K562 (cell line): ENCODE measurements at regions not wholly inside any gene's neighbourhood (a gene's known extent, or its start where the extent isn't known, plus 50 kb on each side); places are given as distances from the start of the nearest gene placed in this dataset.

Source experiments
- ATAC-seq: fragments of 200-7000 bp; cut with Tn5 transposase; 3 replicates; pipeline ENCODE4 v1.9.1; 2020; ENCODE audit warnings: moderate library complexity
- BruUV-seq: library from RNA; stranded (reverse); fragments of 400-500 nt; replicated peaks from 2 replicates; lab custom pipeline; 2021; lab: Mats Ljungman, UMichigan
- CTCF ChIA-PET: fragments of 300-600 bp; formaldehyde crosslinking; extraction: SDS; loops from one replicate; lab custom pipeline; 2021; ENCODE audit warnings: low intra/inter-chr PET ratio; lab: Yijun Ruan, JAX
- POLR2A ChIA-PET: fragments of 300-600, 350-650 bp; sonication (Branson Sonifier 250); formaldehyde crosslinking; extraction: SDS; loops from one replicate; lab custom pipeline; 2021; ENCODE audit warnings: antibody characterized with exemption, inconsistent platforms; lab: Yijun Ruan, JAX
- DNase-seq, 4 experiments: peaks; one replicate each; pipeline versions ENCODE4 v3.0.0 to v3.0.0-alpha.2; 2011 to 2018; ENCODE audit warnings: low spot score in 3 of 4, mixed read lengths in 3 of 4; ENCODE audit errors: extremely low read depth in 1 of 4
- FAIRE-seq: peaks from 2 replicates; lab custom pipeline; 2011; peaks lifted over from hg19 to GRCh38; lab: Jason Lieb, UNC
- H2AFZ ChIP-seq: 2 replicates; pipeline ENCODE4 v1.6.0; 2011; ENCODE audit warnings: low read depth, low read length, control low read depth, inconsistent platforms
- H3K27ac ChIP-seq: fragments of 200-600 bp; 3 replicates; pipeline ENCODE4 v1.8.0; 2011; ENCODE audit warnings: low read depth, mild to moderate bottlenecking, control low read depth, inconsistent platforms, low read length, moderate library complexity, mixed read lengths; ENCODE audit errors: extremely low read depth
- H3K27me3 ChIP-seq, 2 experiments: fragments of 300-600 bp in 1 of 2; 2 replicates in 1 of 2; 3 replicates in 1 of 2; pipeline versions ENCODE4 v1.6.0 to v1.8.0; 2011; ENCODE audit warnings: inconsistent platforms in 2 of 2, low read length in 2 of 2, mild to moderate bottlenecking in 1 of 2, mixed read lengths in 1 of 2, moderate library complexity in 1 of 2; ENCODE audit not compliant: control insufficient read depth in 2 of 2, insufficient read depth in 2 of 2
- H3K36me3 ChIP-seq: fragments of 300-600 bp; 3 replicates; pipeline ENCODE4 v1.8.0; 2011; ENCODE audit warnings: mild to moderate bottlenecking, low read length, inconsistent platforms; ENCODE audit not compliant: control insufficient read depth, insufficient read depth
- H3K4me1 ChIP-seq, 2 experiments: fragments of 200-600 bp in 1 of 2; replicated peaks in 1 of 2; 2 replicates in 1 of 2; 3 replicates in 1 of 2; pipeline versions ENCODE4 v1.5.1 to v1.8.0; 2011; ENCODE audit warnings: inconsistent platforms in 2 of 2, low read length in 2 of 2, mild to moderate bottlenecking in 1 of 2, mixed read lengths in 1 of 2, moderate library complexity in 1 of 2; ENCODE audit not compliant: control insufficient read depth in 2 of 2, insufficient read depth in 2 of 2
- H3K4me2 ChIP-seq: 2 replicates; pipeline ENCODE4 v1.6.1; 2011; ENCODE audit warnings: low read length, control low read depth, inconsistent platforms, mixed read lengths; ENCODE audit not compliant: insufficient read depth
- H3K4me3 ChIP-seq: fragments of 200-600 bp; sonication (generic), shearing (Covaris generic); 2 replicates; pipeline ENCODE4 v1.5.1; 2016; ENCODE audit warnings: control low read depth, inconsistent platforms
- H3K79me2 ChIP-seq: fragments of 200-600 bp; 3 replicates; pipeline ENCODE4 v1.8.0; 2011; ENCODE audit warnings: low read length, inconsistent platforms; ENCODE audit not compliant: control insufficient read depth, insufficient read depth
- H3K9ac ChIP-seq, 2 experiments: 2 replicates each; pipeline versions ENCODE4 v1.6.0 to v1.6.1; 2011; ENCODE audit warnings: low read depth in 2 of 2, low read length in 2 of 2, control low read depth in 1 of 2, inconsistent platforms in 1 of 2, mild to moderate bottlenecking in 1 of 2, mixed read lengths in 1 of 2; ENCODE audit not compliant: insufficient read depth in 1 of 2
- H3K9me1 ChIP-seq: one replicate; pipeline ENCODE4 v1.6.0; 2011; ENCODE audit warnings: inconsistent platforms, mild to moderate bottlenecking, low read length, moderate library complexity; ENCODE audit not compliant: control insufficient read depth, insufficient read depth
- H3K9me3 ChIP-seq: replicated peaks from 2 replicates; pipeline ENCODE4 v1.5.1; 2011; ENCODE audit warnings: low read depth, low read length, inconsistent platforms; ENCODE audit not compliant: control insufficient read depth, insufficient read depth
- H4K20me1 ChIP-seq: replicated peaks from 2 replicates; pipeline ENCODE4 v1.6.1; 2011; ENCODE audit warnings: low read length, inconsistent platforms, mixed read lengths; ENCODE audit not compliant: control insufficient read depth, insufficient read depth
- E2F4 ChIP-seq: sonication (generic); formaldehyde crosslinking; IDR thresholded peaks from 2 replicates; pipeline ENCODE4 v1.8.0; 2022; ENCODE audit warnings: mild to moderate bottlenecking, low read depth, missing genetic modification reagents
- FUS ChIP-seq: fragments of 200-400 bp; formaldehyde crosslinking; optimal IDR thresholded peaks from 2 replicates; pipeline ENCODE3; 2017; ENCODE audit warnings: low read depth, low read length
- HDAC6 ChIP-seq: IDR thresholded peaks from 2 replicates; pipeline ENCODE4 v1.6.1; 2012; ENCODE audit warnings: low read depth, mild to moderate bottlenecking, control low read depth, inconsistent platforms, low read length, moderate library complexity
- KDM1A ChIP-seq, 2 experiments: fragments of 450-650 bp; IDR thresholded peaks; 2 replicates each; pipeline ENCODE4 v1.6.1; 2016; ENCODE audit warnings: mild to moderate bottlenecking in 2 of 2
- MLX ChIP-seq, 2 experiments: fragments of 450-650 bp in 1 of 2; sonication (generic) in 1 of 2; formaldehyde crosslinking; conservative IDR thresholded peaks; 2 replicates each; pipeline versions ENCODE4 v1.4.0 to v1.8.1; 2020 to 2022; ENCODE audit warnings: mild to moderate bottlenecking in 1 of 2, missing genetic modification reagents in 1 of 2
- MYBL2 ChIP-seq, 2 experiments: fragments of 450-650 bp in 1 of 2; sonication (generic) in 1 of 2; formaldehyde crosslinking in 1 of 2; IDR thresholded peaks; 2 replicates each; pipeline versions ENCODE4 v1.6.1 to v1.8.1; 2017 to 2022; ENCODE audit warnings: borderline replicate concordance in 1 of 2, inconsistent platforms in 1 of 2, low read depth in 1 of 2, mild to moderate bottlenecking in 1 of 2, missing genetic modification reagents in 1 of 2, moderate library complexity in 1 of 2
- NCOA1 ChIP-seq: fragments of 450-650 bp; IDR thresholded peaks from 2 replicates; pipeline ENCODE4 v1.6.1; 2016; ENCODE audit warnings: low read depth
- PTRF ChIP-seq: fragments of 450-650 bp; IDR thresholded peaks from 2 replicates; pipeline ENCODE4 v1.6.1; 2016; ENCODE audit warnings: mild to moderate bottlenecking, missing genetic modification characterization, missing compliant biosample characterization
- SLC30A9 ChIP-seq: fragments of 250-450 bp; sonication (Bioruptor Pico); IDR thresholded peaks from 2 replicates; pipeline ENCODE4 v1.8.0; 2022; ENCODE audit warnings: mild to moderate bottlenecking, moderate library complexity
- TAF1 ChIP-seq: IDR thresholded peaks from 2 replicates; pipeline ENCODE4 v1.6.1; 2011; ENCODE audit warnings: mild to moderate bottlenecking, low read length, moderate library complexity; ENCODE audit not compliant: insufficient read depth, control insufficient read depth, severe bottlenecking; ENCODE audit errors: extremely low read depth
- ZBTB26 ChIP-seq: fragments of 450-650 bp; formaldehyde crosslinking; IDR thresholded peaks from 2 replicates; pipeline ENCODE4 v1.4.0; 2022; ENCODE audit warnings: missing genetic modification characterization
- ZNF282 ChIP-seq: sonication (generic); formaldehyde crosslinking; IDR thresholded peaks from 2 replicates; pipeline ENCODE4 v1.8.1; 2023; ENCODE audit warnings: missing genetic modification reagents
- ZNF551 ChIP-seq: fragments of 250-450 bp; sonication (Bioruptor Pico); IDR thresholded peaks from 2 replicates; pipeline ENCODE4 v1.5.0; 2021; ENCODE audit warnings: mild to moderate bottlenecking, moderate library complexity
- ZNF766 ChIP-seq: fragments of 200-800 bp; sonication (Bioruptor generic); conservative IDR thresholded peaks from 2 replicates; pipeline ENCODE4 v1.6.1; 2016; ENCODE audit warnings: missing genetic modification characterization, missing compliant biosample characterization
- WGBS: fragments of 100-300 bp; shearing (Covaris generic); methylation state at CpG from one replicate; pipeline ENCODE4 v1.1.6; 2016; ENCODE audit warnings: low coverage, mixed read lengths; ENCODE audit not compliant: insufficient coverage; ENCODE audit errors: missing lambda C conversion rate; 5-methylcytosine and 5-hydroxymethylcytosine counted together
- in situ Hi-C: fragments of 300-500 bp; cut with MboI; formaldehyde crosslinking; loops from 4 replicates; pipeline ENCODE4 v1.15.0; 2018; ENCODE audit warnings: inconsistent platforms, mixed read lengths
- intact Hi-C: fragments of 100-400 bp; cut with micrococcal nuclease; formaldehyde crosslinking; loops from 2 replicates; pipeline ENCODE4 v1.14.2; 2022

GRCh38 chr10:64265961-64266360 lies 744.8 kb downstream of the REEP3 start:
- Histone ChIP-seq H3K4me3 (no peak overlapping the region), H3K4me2 (no peak overlapping the region), H2AFZ (no peak overlapping the region), H3K27ac (no peak overlapping the region), H4K20me1 (no peaks in the 10 kb centered on the region), H3K4me1 (no peaks in the 10 kb centered on the region), H3K27me3 (no peaks in the 10 kb centered on the region), H3K36me3 (no peaks in the 10 kb centered on the region), H3K9ac (no peak overlapping the region), H3K9me1 (no peaks in the 10 kb centered on the region), H3K9me3 (no peaks in the 10 kb centered on the region), H3K79me2 (no peaks in the 10 kb centered on the region)
- no TSS peak for BruUV-seq
- ChIA-PET POLR2A (interaction anchor here (1.0 kb wide), 1 partner anchor 14 kb away, joined by 3 read pairs; no protein-coding TSS in a partner anchor), CTCF (no interaction called here)
- 20% methylated on average over 1 of the region's 1 CpG for WGBS
- FAIRE-seq (no peak), ATAC-seq (no peak), DNase-seq (no peak)
- intact Hi-C loops, result no loop called here
- in situ Hi-C loops, result no loop called here
- TF ChIP-seq NCOA1 (no peak), ZNF766 (CRISPR knock-in tag) (no peak), TAF1 (no peak)

- Histone ChIP-seq H3K27me3 (no peaks in the 10 kb centered on the region), H3K9ac (no peak overlapping the region), H3K4me2 (no peak overlapping the region), H3K4me3 (no peak overlapping the region), H3K27ac (no peak overlapping the region), H2AFZ (no peak overlapping the region), H3K36me3 (no peaks in the 10 kb centered on the region), H4K20me1 (no peaks in the 10 kb centered on the region), H3K9me1 (no peaks in the 10 kb centered on the region), H3K9me3 (no peaks in the 10 kb centered on the region; the same call in 1 of the 2 replicates), H3K79me2 (no peaks in the 10 kb centered on the region), H3K4me1 (no peaks in the 10 kb centered on the region)
- intact Hi-C loops (no loop called here), in situ Hi-C loops (no loop called here)
- no TSS peak for BruUV-seq
- ATAC-seq (no peak), FAIRE-seq (no peak), DNase-seq (no peak)
- POLR2A ChIA-PET, result no interaction called here
- CTCF ChIA-PET, result no interaction called here
- 2% methylated on average over 3 of the region's 3 CpGs for WGBS
- TF ChIP-seq KDM1A (IDR thresholded peaks at IDR 0.05) (no peak), HDAC6 (no peak), ZNF551 (no peak), FUS (no peak), ZBTB26 (CRISPR knock-in tag) (no peak), MYBL2 (IDR thresholded peaks at IDR 0.05; ENCODE audit: low read depth) (no peak), MYBL2 (CRISPR knock-in tag; IDR thresholded peaks at IDR 0.05; ENCODE audit: borderline replicate concordance) (no peak), MLX (CRISPR knock-in tag; conservative IDR thresholded peaks at IDR 0.05) (no peak), E2F4 (CRISPR knock-in tag) (no peak), SLC30A9 (CRISPR knock-in tag) (no peak), PTRF (tag) (no peak), ZNF282 (CRISPR knock-in tag) (no peak)
Measured at GRCh38 chr10:64271508-64271907, 750.3 kb downstream of the REEP3 start.
